Brain microvascular endothelial cell (primary cell): ENCODE measurements at regions not wholly inside any gene's neighbourhood (a gene's known extent, or its start where the extent isn't known, plus 50 kb on each side); places are given as distances from the start of the nearest gene placed in this dataset.
"Not testable (repeated sequence)": the region's sequence is repeated elsewhere in the genome, so short reads cannot be mapped to it uniquely, and the experiment has no call there.

Experiments used
- DNase-seq: peaks from one replicate; pipeline ENCODE4 v3.0.0-alpha.2; 2020
- H3K27ac ChIP-seq: fragments of 250-450 bp; sonication (Bioruptor Pico); 2 replicates; pipeline ENCODE4 v1.5.1; 2020; ENCODE audit warnings: mild to moderate bottlenecking, moderate library complexity
- H3K27me3 ChIP-seq: fragments of 250-450 bp; sonication (Bioruptor Pico); replicated peaks from 2 replicates; pipeline ENCODE4 v1.5.1; 2020; ENCODE audit warnings: mild to moderate bottlenecking
- H3K36me3 ChIP-seq: fragments of 250-450 bp; sonication (Bioruptor Pico); replicated peaks from 2 replicates; pipeline ENCODE4 v1.5.1; 2020; ENCODE audit warnings: mild to moderate bottlenecking
- H3K4me3 ChIP-seq: 2 replicates; pipeline ENCODE4 v1.5.1; 2011; ENCODE audit warnings: low read depth, mild to moderate bottlenecking, control low read depth, low read length, moderate library complexity
- in situ Hi-C: cut with HindIII; loops from 2 replicates; pipeline ENCODE4 v1.10.0; 2017; ENCODE audit warnings: low sequenced_read_pairs, low pct_ligation_motif_present
- TF ChIP-seq, protein P1 (sequence below): IDR thresholded peaks from 2 replicates; pipeline ENCODE4 v1.5.1; 2011; ENCODE audit warnings: low read depth, mild to moderate bottlenecking, moderate library complexity, low read length, control low read depth, inconsistent platforms; ENCODE audit errors: missing control alignments

DNA sequence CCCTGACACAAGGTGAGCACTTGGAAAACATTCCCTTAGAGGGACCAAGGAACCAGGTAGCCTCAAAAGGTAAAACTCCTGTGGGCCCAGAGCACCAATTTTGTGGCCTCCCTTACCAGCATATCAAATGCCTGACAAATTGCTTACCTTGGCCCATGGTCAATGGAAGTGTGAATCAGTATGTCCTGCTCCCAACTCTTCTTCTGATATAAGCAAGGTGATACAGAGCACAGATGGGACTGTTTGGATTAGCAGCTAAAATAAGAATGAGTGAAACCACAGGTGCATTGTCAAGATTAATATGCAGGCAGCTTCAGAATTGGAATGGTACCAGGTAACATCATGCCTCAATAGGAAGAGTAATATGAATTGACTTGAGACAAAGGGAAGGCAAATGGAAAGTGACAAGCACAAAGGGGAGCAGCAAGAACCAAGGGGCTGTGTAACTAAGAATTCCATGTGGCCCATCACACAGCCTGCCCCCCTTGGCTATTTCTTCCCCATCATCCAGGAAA lies 156.8 kb upstream of the KCND3 start:
- Histone ChIP-seq H3K36me3 (no peaks in the 10 kb centered on the region), H3K4me3 (no peak overlapping the region), H3K27ac (no peak overlapping the region), H3K27me3 (no peaks in the 10 kb centered on the region)
- TF ChIP-seq, protein P1, sequence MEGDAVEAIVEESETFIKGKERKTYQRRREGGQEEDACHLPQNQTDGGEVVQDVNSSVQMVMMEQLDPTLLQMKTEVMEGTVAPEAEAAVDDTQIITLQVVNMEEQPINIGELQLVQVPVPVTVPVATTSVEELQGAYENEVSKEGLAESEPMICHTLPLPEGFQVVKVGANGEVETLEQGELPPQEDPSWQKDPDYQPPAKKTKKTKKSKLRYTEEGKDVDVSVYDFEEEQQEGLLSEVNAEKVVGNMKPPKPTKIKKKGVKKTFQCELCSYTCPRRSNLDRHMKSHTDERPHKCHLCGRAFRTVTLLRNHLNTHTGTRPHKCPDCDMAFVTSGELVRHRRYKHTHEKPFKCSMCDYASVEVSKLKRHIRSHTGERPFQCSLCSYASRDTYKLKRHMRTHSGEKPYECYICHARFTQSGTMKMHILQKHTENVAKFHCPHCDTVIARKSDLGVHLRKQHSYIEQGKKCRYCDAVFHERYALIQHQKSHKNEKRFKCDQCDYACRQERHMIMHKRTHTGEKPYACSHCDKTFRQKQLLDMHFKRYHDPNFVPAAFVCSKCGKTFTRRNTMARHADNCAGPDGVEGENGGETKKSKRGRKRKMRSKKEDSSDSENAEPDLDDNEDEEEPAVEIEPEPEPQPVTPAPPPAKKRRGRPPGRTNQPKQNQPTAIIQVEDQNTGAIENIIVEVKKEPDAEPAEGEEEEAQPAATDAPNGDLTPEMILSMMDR: no peak
- in situ Hi-C loops: no loop called here
- no peak for DNase-seq

DNA sequence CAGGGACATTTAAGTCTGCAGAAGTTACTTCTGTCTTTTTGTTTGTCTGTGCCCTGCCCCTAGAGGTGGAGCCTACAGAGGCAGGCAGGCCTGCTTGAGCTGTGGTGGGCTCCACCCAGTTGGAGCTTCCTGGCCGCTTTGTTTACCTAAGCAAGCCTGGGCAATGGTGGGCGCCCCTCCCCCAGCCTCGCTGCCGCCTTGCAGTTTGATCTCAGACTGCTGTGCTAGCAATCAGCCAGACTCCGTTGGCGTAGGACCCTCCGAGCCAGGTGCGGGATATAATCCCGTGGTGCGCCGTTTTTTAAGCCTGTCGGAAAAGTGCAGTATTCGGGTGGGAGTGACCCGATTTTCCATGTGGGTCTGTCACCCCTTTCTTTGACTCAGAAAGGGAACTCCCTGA lies 170.7 kb upstream of the KCND3 start:
- H3K4me3 ChIP-seq, H3K27ac ChIP-seq, in situ Hi-C loops, H3K36me3 ChIP-seq, DNase-seq, H3K27me3 ChIP-seq: not testable (repeated sequence)

DNA sequence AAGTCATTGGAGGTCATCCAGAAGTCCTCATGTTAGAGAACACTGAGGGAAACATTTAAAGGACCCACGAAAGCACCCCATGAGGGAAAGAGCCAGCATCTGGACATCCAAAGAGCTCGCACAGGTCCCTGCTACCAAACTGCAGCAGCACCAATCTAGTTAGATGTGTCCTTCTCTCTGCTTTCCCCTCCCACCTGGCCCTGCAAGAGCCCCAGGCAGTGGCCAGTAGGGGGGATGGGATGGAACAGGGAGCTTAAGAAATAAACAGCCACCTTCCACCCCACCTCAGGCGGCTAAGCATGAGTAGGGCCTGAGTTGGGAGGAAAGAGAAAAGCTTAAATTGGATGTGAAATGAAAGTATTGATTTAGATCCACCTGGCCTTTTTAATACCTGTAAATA lies 175.9 kb upstream of the KCND3 start:
- TF ChIP-seq, protein P1: no peak
- in situ Hi-C loops: no loop called here
- DNase-seq: no peak

DNA sequence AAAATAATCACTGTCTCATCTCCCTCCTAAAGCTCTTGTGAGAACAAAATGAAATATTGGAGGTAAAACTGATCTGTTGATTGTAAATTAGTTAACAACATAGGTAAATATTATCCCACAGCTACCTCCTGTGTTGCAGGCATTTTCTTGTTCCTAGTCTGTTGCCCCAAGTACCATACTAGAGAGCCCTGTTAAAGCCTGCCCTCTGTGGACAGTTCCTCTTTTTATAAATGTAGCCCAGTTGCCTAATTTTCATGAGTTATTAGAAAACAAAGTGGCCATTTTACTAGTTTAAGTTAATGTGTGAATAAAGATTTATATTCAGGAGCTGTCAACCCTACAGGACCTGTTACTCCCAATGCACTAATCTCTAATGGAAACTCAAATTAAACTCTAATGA lies 180.0 kb upstream of the KCND3 start:
- H3K27ac ChIP-seq: no peak overlapping the region
- in situ Hi-C loops: no loop called here
- H3K36me3 ChIP-seq: no peaks in the 10 kb centered on the region
- DNase-seq: no peak
- TF ChIP-seq, protein P1: no peak
- H3K4me3 ChIP-seq: no peak overlapping the region
- H3K27me3 ChIP-seq: no peaks in the 10 kb centered on the region

More for the DNA sequence above, 175.9 kb upstream of the KCND3 start:
- Histone ChIP-seq H3K27me3 (no peaks in the 10 kb centered on the region), H3K36me3 (no peaks in the 10 kb centered on the region), H3K27ac (no peak overlapping the region), H3K4me3 (no peak overlapping the region)

DNA sequence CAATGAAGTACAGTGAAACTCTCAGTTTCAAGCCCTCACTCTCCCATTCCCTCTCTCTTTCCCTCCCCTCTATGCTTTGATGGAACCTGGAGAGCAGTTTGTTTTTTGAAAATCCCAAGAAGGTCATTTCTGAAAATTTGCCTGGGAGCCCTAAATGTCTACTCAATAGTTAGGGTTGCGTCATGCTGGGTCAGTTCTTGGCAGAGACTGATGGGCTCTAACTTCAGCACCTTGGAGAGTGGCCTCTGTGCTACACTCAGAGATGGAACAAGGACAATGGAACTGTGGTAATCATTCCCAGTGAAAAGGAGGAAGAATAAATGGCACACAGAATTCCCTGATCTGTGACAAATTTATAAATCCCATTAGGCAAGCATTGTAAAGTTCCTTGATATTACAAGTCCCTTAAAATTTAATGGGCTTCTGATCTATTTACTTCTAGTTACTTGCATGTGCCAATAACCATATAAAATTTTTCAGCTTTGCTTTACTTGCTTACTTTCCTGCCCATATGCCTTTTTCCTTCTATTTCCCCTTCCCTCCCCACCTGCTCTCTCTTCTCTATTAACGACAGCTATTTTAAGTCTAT lies 182.9 kb upstream of the KCND3 start:
- TF ChIP-seq, protein P1: no peak
- H3K36me3 ChIP-seq: no peaks in the 10 kb centered on the region
- in situ Hi-C loops: no loop called here
- no peak overlapping the region for H3K27ac ChIP-seq
- DNase-seq: peak; percentile 40
- no peak overlapping the region for H3K4me3 ChIP-seq
- H3K27me3 ChIP-seq: no peaks in the 10 kb centered on the region

DNA sequence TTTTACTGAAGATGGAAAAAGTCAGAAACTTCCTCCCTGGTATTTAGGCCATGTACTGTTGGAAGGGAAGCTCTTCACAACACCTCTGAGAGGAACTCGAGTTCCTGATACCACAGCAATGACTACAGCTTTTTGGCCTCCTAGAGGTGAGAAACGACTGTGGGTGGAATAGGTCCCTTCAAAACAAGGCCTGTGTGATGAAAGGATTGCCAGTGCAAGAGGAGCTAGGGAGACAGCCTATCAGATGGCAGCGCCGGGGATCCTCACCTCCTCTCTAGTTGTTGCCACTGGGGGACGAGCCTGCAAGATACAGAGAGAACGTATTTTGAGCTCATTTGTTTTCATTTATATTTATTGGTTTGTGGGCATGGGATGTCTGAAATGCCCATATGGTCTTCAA lies 187.8 kb upstream of the KCND3 start:
- Histone ChIP-seq H3K27me3 (no peaks in the 10 kb centered on the region), H3K4me3 (no peak overlapping the region), H3K27ac (no peak overlapping the region), H3K36me3 (no peaks in the 10 kb centered on the region)
- TF ChIP-seq, protein P1: no peak
- in situ Hi-C loops: no loop called here
- DNase-seq: no peak
